ENCODE measurements at regions not wholly inside any gene's neighbourhood (a gene's known extent, or its start where the extent isn't known, plus 50 kb on each side); places are given as distances from the start of the nearest gene placed in this dataset.

- no peak overlapping the region for H3K9ac ChIP-seq
- no peak for TF ChIP-seq CTCF (conservative IDR thresholded peaks at IDR 0.05; ENCODE audit: low read depth, low read length)
- H3K4me2 ChIP-seq = no peak overlapping the region
- H3K27ac ChIP-seq = no peak overlapping the region
- H3K36me3 ChIP-seq (ENCODE audit: insufficient read depth) = no peaks in the 10 kb centered on the region
- H3K4me1 ChIP-seq (ENCODE audit: low read depth, poor library complexity, severe bottlenecking) = no peaks in the 10 kb centered on the region
- no peaks in the 10 kb centered on the region for H4K20me1 ChIP-seq (ENCODE audit: insufficient read depth)
- H3K4me3 ChIP-seq (IDR thresholded peaks at IDR 0.05; ENCODE audit: insufficient read depth, low read depth, low read length) = no peak overlapping the region
- H3K79me2 ChIP-seq (ENCODE audit: insufficient read depth, low read depth) = no peaks in the 10 kb centered on the region
- no peaks in the 10 kb centered on the region for H3K27me3 ChIP-seq (ENCODE audit: insufficient read depth, low read depth)
- no peak overlapping the region for H2AFZ ChIP-seq (ENCODE audit: low read depth)
Observed at GRCh38 chr14:55975281-55975910, 142.8 kb upstream of the PELI2 start.

GRCh38 chr14:55976219-55976618 lies 142.0 kb upstream of the PELI2 start:
- Histone ChIP-seq H3K27me3 (ENCODE audit: insufficient read depth, low read depth) (no peaks in the 10 kb centered on the region), H3K4me2 (no peak overlapping the region), H3K36me3 (ENCODE audit: insufficient read depth) (no peaks in the 10 kb centered on the region), H4K20me1 (ENCODE audit: insufficient read depth) (no peaks in the 10 kb centered on the region), H3K79me2 (ENCODE audit: insufficient read depth, low read depth) (no peaks in the 10 kb centered on the region), H3K4me3 (IDR thresholded peaks at IDR 0.05; ENCODE audit: insufficient read depth, low read depth, low read length) (no peak overlapping the region), H3K9ac (no peak overlapping the region), H3K4me1 (ENCODE audit: low read depth, poor library complexity, severe bottlenecking) (no peaks in the 10 kb centered on the region), H3K27ac (no peak overlapping the region), H2AFZ (ENCODE audit: low read depth) (no peak overlapping the region)
- no peak for TF ChIP-seq CTCF (conservative IDR thresholded peaks at IDR 0.05; ENCODE audit: low read depth, low read length)

- TF ChIP-seq CTCF (conservative IDR thresholded peaks at IDR 0.05; ENCODE audit: low read depth, low read length) = no peak
- Histone ChIP-seq H3K27me3 (ENCODE audit: insufficient read depth, low read depth) (no peaks in the 10 kb centered on the region), H3K27ac (no peak overlapping the region), H3K79me2 (ENCODE audit: insufficient read depth, low read depth) (no peaks in the 10 kb centered on the region), H3K4me2 (no peak overlapping the region), H2AFZ (ENCODE audit: low read depth) (no peak overlapping the region), H4K20me1 (ENCODE audit: insufficient read depth) (no peaks in the 10 kb centered on the region), H3K9ac (no peak overlapping the region), H3K4me1 (ENCODE audit: low read depth, poor library complexity, severe bottlenecking) (no peaks in the 10 kb centered on the region), H3K36me3 (ENCODE audit: insufficient read depth) (no peaks in the 10 kb centered on the region), H3K4me3 (IDR thresholded peaks at IDR 0.05; ENCODE audit: insufficient read depth, low read depth, low read length) (no peak overlapping the region)
Observed at GRCh38 chr14:55976655-55977054, 141.6 kb upstream of the PELI2 start.

GRCh38 chr14:55977392-55978150 lies 140.6 kb upstream of the PELI2 start:
- H3K9ac ChIP-seq = no peak overlapping the region
- no peak overlapping the region for H2AFZ ChIP-seq (ENCODE audit: low read depth)
- no peaks in the 10 kb centered on the region for H4K20me1 ChIP-seq (ENCODE audit: insufficient read depth)
- H3K4me3 ChIP-seq (IDR thresholded peaks at IDR 0.05; ENCODE audit: insufficient read depth, low read depth, low read length) = no peak overlapping the region
- H3K79me2 ChIP-seq (ENCODE audit: insufficient read depth, low read depth) = no peaks in the 10 kb centered on the region
- H3K4me2 ChIP-seq = no peak overlapping the region
- no peaks in the 10 kb centered on the region for H3K27me3 ChIP-seq (ENCODE audit: insufficient read depth, low read depth)
- H3K27ac ChIP-seq = no peak overlapping the region
- H3K36me3 ChIP-seq (ENCODE audit: insufficient read depth) = no peaks in the 10 kb centered on the region
- no peak for TF ChIP-seq CTCF (conservative IDR thresholded peaks at IDR 0.05; ENCODE audit: low read depth, low read length)
- H3K4me1 ChIP-seq (ENCODE audit: low read depth, poor library complexity, severe bottlenecking) = no peaks in the 10 kb centered on the region

Data from KMS-11 (cell line).